Stomach (tissue), 8 donors: ENCODE measurements at regions not wholly inside any gene's neighbourhood (a gene's known extent, or its start where the extent isn't known, plus 50 kb on each side); places are given as distances from the start of the nearest gene placed in this dataset.

Experiments used
- DNase-seq, 2 donors: peaks; one replicate each; pipeline versions ENCODE4 v3.0.0 to v3.0.0-alpha.2; 2013 to 2019
- H3K27ac ChIP-seq, 5 donors: fragments of 200-600 bp in 4 of 5; sonication (generic) in 4 of 5; one replicate each; pipeline ENCODE4 v1.5.1; 2013 to 2019; ENCODE audit warnings: mild to moderate bottlenecking in 1 of 5, moderate library complexity in 1 of 5
- H3K27me3 ChIP-seq, 3 donors: fragments of 200-600 bp; sonication (generic); one replicate each; pipeline ENCODE4 v1.5.1; 2017 to 2019; ENCODE audit warnings: mixed run types in 1 of 3
- H3K36me3 ChIP-seq, 4 donors: fragments of 200-600 bp; sonication (generic); 1 replicate in 3 of 4; 2 replicates in 1 of 4; pipeline ENCODE4 v1.5.1; 2016 to 2019
- H3K4me1 ChIP-seq, 4 donors: fragments of 200-600 bp; sonication (generic); one replicate each; pipeline ENCODE4 v1.5.1; 2016 to 2019
- H3K4me3 ChIP-seq, 4 donors: fragments of 200-600 bp; sonication (generic) in 3 of 4; one replicate each; pipeline ENCODE4 v1.5.1; 2016 to 2019; ENCODE audit warnings: mild to moderate bottlenecking in 1 of 4
- H3K9me3 ChIP-seq, 4 donors: fragments of 200-600 bp; sonication (generic); one replicate each; pipeline ENCODE4 v1.5.1; 2016 to 2019
- CTCF ChIP-seq, 7 experiments: fragments of 450-650 bp in 4 of 7; fragments of 200-600 bp in 3 of 7; sonication (generic) in 3 of 7; IDR thresholded peaks; one replicate each; pipeline ENCODE4 v1.5.1; 2016 to 2019; ENCODE audit warnings: antibody characterized with exemption in 7 of 7, control low read depth in 2 of 7, mild to moderate bottlenecking in 1 of 7
- EP300 ChIP-seq: sonication (generic); formaldehyde crosslinking; IDR thresholded peaks from one replicate; pipeline ENCODE4 v1.6.1; 2017; ENCODE audit warnings: antibody characterized with exemption
- POLR2A ChIP-seq, 4 donors: fragments of 450-650 bp; IDR thresholded peaks; one replicate each; pipeline ENCODE4 v1.6.1; 2016; ENCODE audit warnings: antibody characterized with exemption in 4 of 4, control low read depth in 2 of 4, mild to moderate bottlenecking in 1 of 4, moderate library complexity in 1 of 4
- POLR2AphosphoS5 ChIP-seq, 3 donors: sonication (generic); formaldehyde crosslinking; IDR thresholded peaks; one replicate each; pipeline ENCODE4 v1.6.1; 2016; ENCODE audit warnings: antibody characterized with exemption in 3 of 3
- WGBS, 5 donors: extraction: QIAGEN DNeasy Blood & Tissue Kit in 3 of 5; methylation state at CpG; one replicate each; pipeline versions ENCODE4 v1.1.5 to v1.1.7; 2013 to 2018; 5-methylcytosine and 5-hydroxymethylcytosine counted together
- intact Hi-C: fragments of 100-400 bp; cut with DNase I; formaldehyde crosslinking; loops from one replicate; pipeline ENCODE4 v1.15.1; 2023; ENCODE audit warnings: low total_unique reads
- donor health status: healthy with polysubstance abuse.
- donor health status: Bipolar disorder and iron deficiency.
- donor health status: healthy.

GRCh38 chr12:14275111-14275510, 90.4 kb upstream of the ATF7IP start:
- TF ChIP-seq EP300 (no peak), CTCF (IDR thresholded peaks at IDR 0.05) (no peak), POLR2A (IDR thresholded peaks at IDR 0.05) (no peak), POLR2AphosphoS5 (IDR thresholded peaks at IDR 0.05) (no peak)
- H3K9me3 ChIP-seq, result peaks cover 0 to 9% (median 6%) of the 10 kb centered on the region in 4 donors
- peaks cover 0 to 12% (median 6%) of the 10 kb centered on the region in 4 donors for H3K4me1 ChIP-seq
- no peaks in the 10 kb centered on the region for H3K27me3 ChIP-seq
- WGBS, 5 donors, result 0 to 94% (median 59%) methylated on average over 1 of the region's 1 CpG
- no peaks in the 10 kb centered on the region for H3K36me3 ChIP-seq
- no peak overlapping the region for H3K27ac ChIP-seq
- no peak overlapping the region for H3K4me3 ChIP-seq
- DNase-seq, result no peak
- intact Hi-C loops, result no loop called here

GRCh38 chr12:14275886-14276285, 89.6 kb upstream of the ATF7IP start:
- Histone ChIP-seq H3K27ac (no peak overlapping the region), H3K4me1 (peaks cover 0 to 12% (median 6%) of the 10 kb centered on the region in 4 donors), H3K36me3 (no peaks in the 10 kb centered on the region), H3K4me3 (no peak overlapping the region), H3K9me3 (peaks cover 0 to 1% (median under 1%) of the 10 kb centered on the region in 4 donors), H3K27me3 (no peaks in the 10 kb centered on the region)
- no peak for DNase-seq
- intact Hi-C loops, result no loop called here
- TF ChIP-seq EP300, result no peak
- WGBS, 5 donors, result 68 to 88% (median 75%) methylated on average over 1 of the region's 1 CpG

- Histone ChIP-seq H3K4me1 (peaks cover 0 to 4% (median 2%) of the 10 kb centered on the region in 4 donors), H3K27me3 (no peaks in the 10 kb centered on the region), H3K27ac (no peak overlapping the region), H3K4me3 (no peak overlapping the region), H3K9me3 (no peaks in the 10 kb centered on the region), H3K36me3 (no peaks in the 10 kb centered on the region)
- intact Hi-C loops, result no loop called here
- DNase-seq, result no peak
- WGBS, 5 donors, result 44 to 94% (median 85%) methylated on average over 1 of the region's 1 CpG
- TF ChIP-seq POLR2AphosphoS5 (IDR thresholded peaks at IDR 0.05) (no peak), CTCF (IDR thresholded peaks at IDR 0.05) (no peak), EP300 (no peak), POLR2A (IDR thresholded peaks at IDR 0.05) (no peak)
Observed at GRCh38 chr12:14278294-14278953, 87.1 kb upstream of the ATF7IP start.

GRCh38 chr12:14279845-14280244, 85.6 kb upstream of the ATF7IP start:
- WGBS, 5 donors, result 78 to 89% (median 87%) methylated on average over 6 of the region's 6 CpGs
- DNase-seq, result no peak
- Histone ChIP-seq H3K27ac (no peak overlapping the region), H3K9me3 (no peaks in the 10 kb centered on the region), H3K4me3 (no peak overlapping the region), H3K36me3 (no peaks in the 10 kb centered on the region), H3K27me3 (no peaks in the 10 kb centered on the region), H3K4me1 (no peaks in the 10 kb centered on the region)
- no peak for TF ChIP-seq POLR2AphosphoS5 (IDR thresholded peaks at IDR 0.05)
- no peak for TF ChIP-seq CTCF (IDR thresholded peaks at IDR 0.05)
- TF ChIP-seq EP300, result no peak
- TF ChIP-seq POLR2A (IDR thresholded peaks at IDR 0.05), result no peak
- intact Hi-C loops, result no loop called here

GRCh38 chr12:14280921-14281320, 84.6 kb upstream of the ATF7IP start:
- no peak for TF ChIP-seq CTCF (IDR thresholded peaks at IDR 0.05)
- TF ChIP-seq POLR2A (IDR thresholded peaks at IDR 0.05), result no peak
- no peak for TF ChIP-seq POLR2AphosphoS5 (IDR thresholded peaks at IDR 0.05)
- TF ChIP-seq EP300, result no peak
- intact Hi-C loops, result no loop called here
- H3K27ac ChIP-seq, result no peak overlapping the region
- H3K4me1 ChIP-seq, result no peaks in the 10 kb centered on the region
- no peaks in the 10 kb centered on the region for H3K27me3 ChIP-seq
- 96 to 98% (median 97%) methylated on average over 5 of the region's 5 CpGs for whole genome bisulfite sequencing, 5 donors
- H3K4me3 ChIP-seq, result no peak overlapping the region
- DNase-seq, result no peak
- no peaks in the 10 kb centered on the region for H3K36me3 ChIP-seq
- no peaks in the 10 kb centered on the region for H3K9me3 ChIP-seq
